ENCODE measurements at regions not wholly inside any gene's neighbourhood (a gene's known extent, or its start where the extent isn't known, plus 50 kb on each side); places are given as distances from the start of the nearest gene placed in this dataset.
"Not testable (repeated sequence)": the region's sequence is repeated elsewhere in the genome, so short reads cannot be mapped to it uniquely, and the experiment has no call there.

DNA sequence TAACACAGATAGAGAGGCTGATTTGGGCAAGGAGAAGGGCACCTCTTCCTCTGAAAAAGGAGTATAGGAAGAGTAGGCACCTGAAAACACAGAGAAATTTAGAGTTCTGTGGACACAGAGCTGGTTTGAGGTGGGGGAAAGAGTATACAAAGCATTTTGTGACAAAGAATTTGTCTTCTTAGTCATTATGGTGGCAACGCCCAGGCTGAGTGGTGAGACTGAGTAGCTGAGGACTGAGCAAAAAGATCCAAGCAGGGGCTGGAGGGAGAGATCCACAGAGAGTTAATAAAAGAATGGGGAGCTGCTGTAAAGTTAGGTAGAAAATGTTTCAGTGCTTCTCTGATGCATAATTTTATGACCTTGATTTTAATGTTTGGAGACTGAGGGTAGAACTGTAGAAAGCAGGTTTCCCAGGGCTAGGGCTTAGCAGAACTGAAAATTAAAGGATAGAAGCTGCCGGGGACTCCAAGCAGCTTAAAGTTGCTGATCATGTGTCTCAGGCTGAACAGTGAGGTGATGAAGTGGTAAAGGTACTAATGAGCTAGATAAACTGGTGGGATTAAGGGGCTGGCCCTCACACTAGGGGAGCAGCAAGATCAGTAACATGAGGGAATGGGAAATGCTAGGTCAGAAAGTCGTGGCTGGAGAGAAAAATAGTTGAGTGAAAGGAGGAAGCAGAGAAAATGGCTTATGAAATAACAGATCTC is 118.9 kb downstream of the CEP44 start:
- ATAC-seq (ENCODE audit: low FRiP score in 2 of 2) (no peak), DNase-seq (no peak)
- H3K27ac ChIP-seq = no peak overlapping the region
- no peaks in the 10 kb centered on the region for H3K9me3 ChIP-seq
- TF ChIP-seq POLR2AphosphoS5 (IDR thresholded peaks at IDR 0.05) (no peak), EP300 (IDR thresholded peaks at IDR 0.05) (no peak), POLR2A (IDR thresholded peaks at IDR 0.05) (no peak)
- TF ChIP-seq, protein P1, sequence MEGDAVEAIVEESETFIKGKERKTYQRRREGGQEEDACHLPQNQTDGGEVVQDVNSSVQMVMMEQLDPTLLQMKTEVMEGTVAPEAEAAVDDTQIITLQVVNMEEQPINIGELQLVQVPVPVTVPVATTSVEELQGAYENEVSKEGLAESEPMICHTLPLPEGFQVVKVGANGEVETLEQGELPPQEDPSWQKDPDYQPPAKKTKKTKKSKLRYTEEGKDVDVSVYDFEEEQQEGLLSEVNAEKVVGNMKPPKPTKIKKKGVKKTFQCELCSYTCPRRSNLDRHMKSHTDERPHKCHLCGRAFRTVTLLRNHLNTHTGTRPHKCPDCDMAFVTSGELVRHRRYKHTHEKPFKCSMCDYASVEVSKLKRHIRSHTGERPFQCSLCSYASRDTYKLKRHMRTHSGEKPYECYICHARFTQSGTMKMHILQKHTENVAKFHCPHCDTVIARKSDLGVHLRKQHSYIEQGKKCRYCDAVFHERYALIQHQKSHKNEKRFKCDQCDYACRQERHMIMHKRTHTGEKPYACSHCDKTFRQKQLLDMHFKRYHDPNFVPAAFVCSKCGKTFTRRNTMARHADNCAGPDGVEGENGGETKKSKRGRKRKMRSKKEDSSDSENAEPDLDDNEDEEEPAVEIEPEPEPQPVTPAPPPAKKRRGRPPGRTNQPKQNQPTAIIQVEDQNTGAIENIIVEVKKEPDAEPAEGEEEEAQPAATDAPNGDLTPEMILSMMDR (IDR thresholded peaks at IDR 0.05) = no peak
- H3K36me3 ChIP-seq = no peaks in the 10 kb centered on the region
- no peaks in the 10 kb centered on the region for H3K27me3 ChIP-seq
- WGBS, 2 donors = 59 to 67% methylated on average over 3 of the region's 3 CpGs
- H3K4me1 ChIP-seq = peaks cover 0 to 6% (median 0%) of the 10 kb centered on the region in 4 donors
- no peak overlapping the region for H3K4me3 ChIP-seq

GRCh38 chr4:174401471-174402130 is 117.9 kb downstream of the CEP44 start:
- no peaks in the 10 kb centered on the region for H3K9me3 ChIP-seq
- H3K4me3 ChIP-seq = no peak overlapping the region
- DNase-seq = no peak
- H3K27ac ChIP-seq = no peak overlapping the region
- WGBS, 2 donors = 80 to 83% methylated on average over 11 of the region's 11 CpGs
- no peak for TF ChIP-seq POLR2A (IDR thresholded peaks at IDR 0.05)
- no peak for TF ChIP-seq POLR2AphosphoS5 (IDR thresholded peaks at IDR 0.05)
- no peak for TF ChIP-seq EP300 (IDR thresholded peaks at IDR 0.05)
- TF ChIP-seq, protein P1 (IDR thresholded peaks at IDR 0.05) = no peak
- ATAC-seq (ENCODE audit: low FRiP score in 2 of 2) = no peak
- H3K36me3 ChIP-seq = no peaks in the 10 kb centered on the region
- H3K4me1 ChIP-seq = peaks cover 0 to 6% (median 0%) of the 10 kb centered on the region in 4 donors
- H3K27me3 ChIP-seq = no peaks in the 10 kb centered on the region

- not testable (repeated sequence) for H3K27me3 ChIP-seq, DNase-seq
- WGBS, 2 donors = 68 to 78% methylated on average over 8 of the region's 8 CpGs
Measured at GRCh38 chr4:174400603-174401302, 117.0 kb downstream of the CEP44 start.

GRCh38 chr4:174398728-174399127 is 115.0 kb downstream of the CEP44 start:
- H3K4me3 ChIP-seq = no peak overlapping the region
- no peaks in the 10 kb centered on the region for H3K27me3 ChIP-seq
- H3K9me3 ChIP-seq = no peaks in the 10 kb centered on the region
- DNase-seq (no peak), ATAC-seq (ENCODE audit: low FRiP score in 2 of 2) (no peak)
- WGBS, 2 donors = 55 to 61% methylated on average over 2 of the region's 2 CpGs
- peaks cover 0 to 6% (median 0%) of the 10 kb centered on the region in 4 donors for H3K4me1 ChIP-seq
- no peak overlapping the region for H3K27ac ChIP-seq
- TF ChIP-seq EP300 (IDR thresholded peaks at IDR 0.05) (no peak), POLR2AphosphoS5 (IDR thresholded peaks at IDR 0.05) (no peak), POLR2A (IDR thresholded peaks at IDR 0.05) (no peak)
- TF ChIP-seq, protein P1 (IDR thresholded peaks at IDR 0.05) = no peak
- H3K36me3 ChIP-seq = no peaks in the 10 kb centered on the region

More at GRCh38 chr4:174400603-174401302, 117.0 kb downstream of the CEP44 start:
- not testable (repeated sequence) for H3K4me1 ChIP-seq; H3K4me3 ChIP-seq; H3K36me3 ChIP-seq; H3K27ac ChIP-seq; H3K9me3 ChIP-seq; ATAC-seq (ENCODE audit: low FRiP score in 2 of 2)

DNA sequence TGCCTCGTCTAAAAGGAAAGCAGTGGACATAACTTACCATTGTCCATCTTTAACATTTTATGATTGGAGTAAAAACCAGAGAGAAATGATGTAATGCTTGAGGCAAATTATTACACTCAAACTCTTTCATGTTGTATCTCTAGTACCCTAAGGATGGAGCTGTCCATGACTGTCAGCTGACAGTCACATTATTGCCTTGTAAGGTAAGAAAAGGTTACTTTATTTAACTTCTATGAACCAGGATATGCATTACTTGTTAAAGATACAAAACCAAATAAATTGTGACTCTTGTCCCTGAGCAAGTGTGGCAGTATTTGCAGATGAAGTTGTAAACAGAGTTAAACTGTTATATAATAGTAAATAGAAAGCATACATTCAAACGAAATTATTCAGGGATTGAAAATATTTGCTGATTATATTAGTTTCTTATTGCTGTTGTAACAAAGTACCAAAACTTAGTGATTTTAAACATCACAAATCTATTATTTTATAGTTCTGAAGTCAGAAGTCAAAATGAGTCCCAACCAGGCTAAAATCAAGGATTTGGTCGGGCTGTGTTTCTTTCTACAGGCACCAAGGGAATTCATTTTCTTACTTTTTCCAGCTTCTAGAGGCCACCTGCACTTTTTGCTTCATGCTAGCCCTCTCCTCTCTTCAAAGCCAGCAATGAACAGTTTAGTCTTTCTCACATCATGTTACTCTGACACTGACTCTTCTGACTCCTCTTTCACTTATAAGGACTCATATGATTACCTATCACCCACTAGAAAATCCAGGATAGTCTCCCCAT is 113.8 kb downstream of the CEP44 start:
- Histone ChIP-seq H3K4me1 (no peaks in the 10 kb centered on the region), H3K4me3 (no peak overlapping the region), H3K36me3 (no peaks in the 10 kb centered on the region), H3K27me3 (no peaks in the 10 kb centered on the region), H3K9me3 (no peaks in the 10 kb centered on the region), H3K27ac (no peak overlapping the region)
- DNase-seq (no peak), ATAC-seq (ENCODE audit: low FRiP score in 2 of 2) (no peak)
- WGBS, 2 donors = 71 to 72% methylated on average over 3 of the region's 3 CpGs
- TF ChIP-seq, protein P1 (IDR thresholded peaks at IDR 0.05) = no peak
- TF ChIP-seq POLR2AphosphoS5 (IDR thresholded peaks at IDR 0.05) (no peak), EP300 (IDR thresholded peaks at IDR 0.05) (no peak), POLR2A (IDR thresholded peaks at IDR 0.05) (no peak)
